HUDEP-2 (cell line): ENCODE measurements at regions not wholly inside any gene's neighbourhood (a gene's known extent, or its start where the extent isn't known, plus 50 kb on each side); places are given as distances from the start of the nearest gene placed in this dataset.
"Not testable (repeated sequence)": the region's sequence is repeated elsewhere in the genome, so short reads cannot be mapped to it uniquely, and the experiment has no call there.

Experiments used
- DNase-seq, 76 experiments: peaks; one replicate each; lab custom pipeline; 2025; ENCODE audit not compliant: unreplicated experiment in 76 of 76; lab: John Stamatoyannopoulos, UW

DNA sequence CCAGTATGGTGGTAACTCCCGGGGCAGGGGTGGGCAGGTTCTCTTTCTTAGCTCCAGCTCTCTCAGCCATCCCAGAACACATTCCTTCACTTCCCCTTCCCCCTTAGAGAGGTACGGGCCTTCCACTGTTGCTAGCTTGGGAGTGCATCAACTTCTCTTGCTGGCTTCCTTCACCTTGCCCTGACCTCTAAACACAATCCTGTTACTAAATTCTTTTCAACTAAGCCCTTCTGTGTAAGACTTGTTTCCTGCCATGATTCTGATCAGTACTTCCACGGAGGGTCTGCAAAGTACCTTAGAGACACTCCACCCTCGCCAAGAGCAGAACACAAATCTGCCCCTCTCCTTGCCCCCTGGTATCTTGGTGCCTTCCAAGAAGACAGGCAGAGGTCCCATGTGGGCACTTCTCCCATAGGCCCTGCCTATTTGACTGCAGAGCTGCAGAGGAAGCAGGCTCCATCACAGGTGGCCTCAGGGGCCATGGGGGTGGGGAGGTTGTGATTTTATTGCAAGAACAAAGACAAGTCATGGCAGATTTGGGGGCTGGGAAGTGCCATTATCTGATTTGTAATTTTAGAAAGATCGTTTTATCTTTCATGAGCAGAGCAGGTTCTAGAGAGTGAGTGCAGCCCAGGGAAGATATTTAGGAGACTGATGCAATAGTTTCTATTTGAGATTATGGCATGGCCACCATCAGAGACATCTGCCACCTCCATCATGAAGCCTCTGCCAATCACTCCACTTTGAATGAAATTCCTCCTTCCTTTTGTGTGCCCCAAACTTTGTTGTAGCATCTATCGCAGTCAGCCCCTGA lies 182.5 kb upstream of the JUN start:
- no peak for DNase-seq

DNA sequence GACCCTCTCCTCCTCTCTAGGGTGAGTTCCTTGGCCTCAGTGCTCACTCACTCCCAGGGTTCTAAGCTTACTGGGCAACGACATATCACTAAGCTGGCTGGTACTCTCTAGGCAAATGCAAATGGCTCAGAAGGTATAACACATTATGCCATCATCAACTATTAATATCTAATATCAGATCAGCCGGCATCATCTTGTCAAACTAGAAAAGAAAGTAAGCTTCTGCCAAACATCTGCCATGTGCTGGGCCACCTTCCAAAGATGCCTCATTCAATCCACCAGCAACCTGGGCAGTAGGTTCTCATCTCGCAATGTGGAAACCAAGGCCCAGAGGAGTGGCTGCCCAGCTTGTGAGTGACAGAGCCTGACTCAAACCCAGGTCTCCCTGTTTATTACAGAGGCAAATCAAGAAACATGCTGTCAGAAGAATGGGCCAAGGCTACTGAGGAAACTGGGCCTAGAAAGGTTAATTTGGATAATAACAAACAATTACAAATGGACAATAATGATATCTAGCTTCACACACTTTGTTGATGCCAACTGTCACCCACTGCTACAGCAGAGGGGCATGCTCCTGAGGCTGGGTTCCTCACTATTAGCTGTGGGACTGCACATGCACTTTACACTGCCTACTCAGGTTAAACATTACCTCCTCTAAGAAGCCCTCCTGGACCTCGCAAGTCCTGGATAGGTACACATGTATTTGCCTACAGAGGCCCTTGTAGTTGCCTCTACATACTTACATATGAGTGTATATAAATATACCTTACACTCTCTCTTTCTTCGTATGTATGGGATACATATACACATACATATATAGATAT lies 183.3 kb upstream of the JUN start:
- no peak for DNase-seq

GRCh38 chr1:58968360-58968952 lies 184.6 kb upstream of the JUN start:
- peak in 54 of 76 experiments; percentile 2 to 52 (median 22) for DNase-seq

DNA sequence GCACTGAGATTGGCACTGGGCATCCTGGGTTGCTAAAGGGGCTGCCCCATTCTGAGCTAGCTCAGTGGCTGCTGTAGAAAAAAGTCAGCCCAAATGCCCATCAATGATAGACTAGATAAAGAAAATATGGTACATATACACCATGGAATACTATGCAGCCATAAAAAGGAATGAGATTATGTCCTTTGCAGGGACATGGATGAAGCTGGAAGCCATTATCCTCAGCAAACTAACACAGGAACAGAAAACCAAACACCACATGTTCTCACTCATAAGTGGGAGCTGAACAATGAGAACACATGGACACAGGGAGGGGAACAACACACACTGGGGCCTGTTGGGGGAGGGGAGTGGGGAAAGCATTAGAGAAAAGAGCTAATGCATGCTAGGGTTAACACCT lies 185.3 kb upstream of the JUN start:
- not testable (repeated sequence) for DNase-seq

GRCh38 chr1:58971629-58972140 lies 187.8 kb upstream of the JUN start:
- peak in 1 of 76 experiments; percentile 7 for DNase-seq

DNA sequence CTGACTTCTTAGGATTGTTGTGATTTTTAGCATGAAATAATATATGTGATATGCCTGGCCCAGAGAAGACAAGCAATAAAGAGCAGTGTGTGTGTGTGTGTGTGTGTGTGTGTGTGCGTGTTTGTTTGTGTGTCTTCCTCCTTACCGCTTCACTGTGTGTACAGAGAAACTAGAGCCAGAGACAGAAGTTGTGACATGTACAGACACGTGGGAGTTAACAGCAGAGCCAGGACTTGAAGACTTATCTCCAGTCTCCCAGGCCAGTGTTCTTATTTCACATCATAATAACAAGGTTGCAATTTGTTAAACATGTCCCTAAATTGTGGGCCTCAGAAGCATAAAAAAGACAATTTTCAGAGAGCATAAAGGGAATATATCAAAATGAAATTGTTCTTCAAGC lies 192.0 kb upstream of the JUN start:
- DNase-seq = peak in 18 of 76 experiments; percentile 1 to 45 (median 17)

DNA sequence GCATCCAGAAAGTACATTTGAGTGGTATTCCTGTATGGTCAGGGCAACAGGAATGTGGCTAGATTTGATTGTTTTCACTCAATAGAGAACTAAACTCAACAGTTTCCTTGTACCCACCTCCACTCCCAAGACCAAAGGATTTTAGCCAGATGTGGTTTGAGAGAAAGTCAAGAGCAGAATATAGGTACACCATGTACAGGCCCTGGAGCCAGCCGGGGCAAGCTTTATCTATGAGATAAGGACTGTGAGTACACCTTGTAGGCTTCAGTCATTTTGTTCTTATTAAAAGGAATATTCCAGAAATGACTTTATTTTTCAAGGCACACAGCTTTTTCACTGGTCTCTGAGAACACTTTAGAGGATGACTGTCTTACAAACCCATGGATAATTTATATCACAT lies 192.4 kb upstream of the JUN start:
- no peak for DNase-seq

DNA sequence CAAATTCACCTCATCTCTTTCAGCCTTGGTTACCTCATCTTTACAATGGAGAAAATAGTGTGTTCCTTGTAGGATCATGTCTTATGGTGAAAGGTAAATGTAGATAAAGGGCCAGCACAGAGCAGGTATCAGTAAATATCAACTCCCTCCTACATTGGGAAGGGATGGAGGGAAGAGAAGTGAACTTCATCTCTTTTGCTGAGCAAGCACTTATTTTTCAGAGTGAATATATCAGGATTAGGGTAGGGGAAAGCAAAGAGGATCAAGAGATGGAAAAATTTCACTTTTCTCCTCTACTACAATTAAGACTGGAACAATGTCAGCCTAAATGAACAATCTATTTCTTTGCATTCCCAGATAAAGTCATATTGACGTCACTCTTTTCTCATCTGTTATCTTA lies 193.8 kb upstream of the JUN start:
- DNase-seq = no peak

- no peak for DNase-seq
These were observed 194.2 kb upstream of the JUN start for GRCh38 chr1:58978096-58978495.

DNA sequence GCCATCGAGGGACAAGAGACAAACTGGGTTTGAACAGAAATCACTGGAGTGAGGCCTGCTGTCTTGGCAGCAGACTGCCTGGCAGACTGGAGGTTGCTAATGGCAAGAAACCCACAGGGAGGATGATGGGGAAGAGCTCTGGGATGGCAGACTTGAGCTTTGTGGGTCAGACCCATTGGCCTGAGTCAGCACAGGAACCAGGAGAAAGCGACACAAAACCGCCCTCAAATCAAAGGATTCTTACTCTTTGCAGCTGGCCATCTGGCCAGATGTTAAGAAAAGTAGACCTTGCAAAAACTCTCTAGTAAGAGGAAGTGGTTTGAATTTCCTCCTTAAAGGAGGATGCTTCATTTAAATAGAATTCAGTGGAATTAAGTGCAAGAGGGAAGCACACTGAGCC lies 195.2 kb upstream of the JUN start:
- no peak for DNase-seq

- peak in 3 of 76 experiments; percentile 19 to 32 (median 19) for DNase-seq
These were observed 195.8 kb upstream of the JUN start for GRCh38 chr1:58979677-58980076.

DNA sequence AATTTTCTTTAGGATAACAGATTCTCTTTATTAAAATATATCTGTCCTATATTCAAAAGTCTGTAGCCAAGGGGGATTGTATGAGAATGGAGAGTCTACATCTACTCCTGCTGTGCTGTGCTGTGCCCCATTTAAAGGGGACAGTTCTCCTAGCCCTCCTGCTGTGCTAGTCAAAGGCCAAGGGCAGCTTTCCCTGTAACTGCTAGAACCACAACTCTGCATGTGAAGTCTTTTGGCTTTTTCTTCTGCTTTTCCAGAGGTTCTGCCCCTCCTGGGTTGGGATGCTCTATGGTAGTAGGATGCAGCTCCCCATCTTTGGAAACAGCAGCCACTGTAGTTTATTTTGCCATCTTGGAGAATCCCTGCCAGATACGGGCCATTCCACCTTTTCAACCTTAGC lies 197.5 kb upstream of the JUN start:
- no peak for DNase-seq

DNA sequence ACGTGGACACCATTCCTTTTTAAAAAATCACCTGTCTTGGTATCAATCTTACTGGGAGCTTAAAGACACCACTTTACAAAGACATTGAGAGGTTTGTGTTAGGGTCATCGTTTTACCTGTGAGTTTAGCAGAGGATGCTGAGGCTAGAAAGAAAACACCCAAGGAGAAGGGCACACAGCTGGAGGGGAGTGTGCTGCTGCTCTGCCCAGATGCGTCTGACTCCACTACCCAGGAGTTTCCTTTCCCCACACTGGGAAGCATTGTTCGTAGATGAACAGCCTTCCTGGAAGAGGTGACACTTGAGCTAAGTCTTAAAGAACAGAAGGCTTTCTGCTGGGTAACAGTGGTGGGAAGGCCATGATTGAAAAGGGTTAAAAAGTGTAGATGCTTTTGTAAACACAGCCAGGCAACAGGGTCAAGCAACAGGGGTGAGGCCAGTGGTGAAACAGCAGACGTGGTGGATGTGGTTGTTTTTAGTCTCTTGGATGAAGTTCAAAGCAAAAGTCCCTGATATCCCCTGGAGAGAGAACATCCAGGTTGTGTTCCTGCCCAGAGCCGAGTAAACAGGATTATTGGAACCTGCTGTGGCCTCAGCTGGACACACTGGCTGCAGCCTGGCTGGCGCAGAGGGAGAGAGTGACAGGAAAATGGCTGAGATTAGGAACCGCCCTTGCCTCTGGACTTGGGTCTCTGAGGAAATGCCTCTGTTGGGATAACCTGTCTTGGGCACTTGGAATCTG lies 198.6 kb upstream of the JUN start:
- DNase-seq = no peak

DNA sequence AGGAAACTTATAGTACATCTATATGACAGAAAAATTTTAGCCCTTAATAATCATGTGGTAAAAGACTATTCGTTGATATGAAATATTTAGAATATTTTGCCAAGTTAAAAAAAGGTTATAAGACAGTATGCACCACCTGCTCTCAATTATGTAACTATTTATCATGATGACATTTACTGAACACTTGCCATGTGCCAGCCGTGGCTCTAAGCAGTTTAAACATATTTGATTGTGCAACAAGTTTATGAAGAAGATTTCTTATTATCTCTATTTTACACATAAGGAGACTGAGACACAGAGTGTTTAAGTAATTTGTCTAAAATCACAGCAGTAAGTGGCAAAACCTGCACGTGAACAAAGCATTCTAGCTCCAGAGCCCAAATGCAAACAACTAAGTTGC lies 199.3 kb upstream of the JUN start:
- no peak for DNase-seq

DNA sequence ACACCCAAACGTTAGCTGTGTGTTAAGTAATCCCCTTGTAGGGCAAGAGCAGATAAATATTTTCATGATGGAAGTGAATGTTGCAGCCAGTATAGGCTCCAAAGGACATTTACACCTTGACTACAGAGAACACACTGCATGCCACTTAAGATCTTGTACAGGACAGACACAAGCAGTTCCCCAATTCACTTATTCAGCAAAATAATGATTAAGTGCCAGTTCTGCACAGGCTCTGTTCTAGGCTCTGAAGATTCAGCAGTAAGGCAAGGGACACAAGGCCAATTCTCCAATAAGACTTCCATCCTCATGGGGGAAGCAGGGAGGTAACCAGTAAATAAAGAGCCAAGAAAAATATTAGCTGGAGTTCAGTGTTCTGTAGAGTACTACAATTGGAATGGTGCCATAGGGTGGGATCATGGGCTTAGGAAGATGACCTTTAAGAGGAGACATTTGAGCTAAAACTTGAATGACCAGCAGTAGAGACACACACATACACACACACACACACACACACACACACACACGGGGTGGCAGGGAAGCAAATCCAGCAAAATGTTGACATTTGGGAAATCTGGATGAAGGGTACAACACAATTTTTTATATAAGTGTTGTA lies 199.9 kb upstream of the JUN start:
- no peak for DNase-seq

DNA sequence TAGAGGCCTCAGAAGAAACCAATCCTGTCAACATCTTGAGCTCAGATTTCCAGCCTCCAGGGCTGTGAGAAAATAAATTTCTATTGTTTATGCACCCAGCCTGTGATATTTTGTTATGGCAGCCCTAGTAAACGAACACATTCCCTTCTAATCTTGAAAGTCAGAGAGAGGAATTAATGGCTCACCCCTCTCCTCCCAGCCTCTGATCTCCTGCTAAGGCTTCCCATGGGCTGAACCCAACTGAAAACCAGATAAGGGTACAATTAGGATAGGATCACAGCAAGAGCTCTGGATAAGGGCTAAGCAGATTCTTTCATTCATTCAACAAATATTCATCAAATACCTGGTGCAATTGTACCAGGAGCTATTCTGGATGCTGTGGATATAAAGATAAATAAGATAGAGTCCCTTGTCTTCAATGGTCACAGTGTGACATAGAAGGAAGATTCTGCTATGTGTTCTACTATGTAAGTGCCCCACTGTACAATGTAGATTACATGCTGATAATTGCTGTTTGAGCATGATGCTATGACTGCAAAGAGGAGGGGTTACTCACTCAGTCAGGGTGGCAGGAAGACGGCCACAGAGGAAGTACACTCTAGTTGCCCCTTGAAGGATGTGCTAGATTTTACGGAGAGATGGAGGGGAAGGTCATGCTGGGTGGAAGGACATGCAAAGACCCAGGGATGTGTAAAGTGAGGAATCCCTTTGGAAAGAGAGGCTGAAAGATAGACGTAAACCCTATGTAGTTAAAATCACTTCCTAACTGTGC lies 203.3 kb upstream of the JUN start:
- no peak for DNase-seq

DNA sequence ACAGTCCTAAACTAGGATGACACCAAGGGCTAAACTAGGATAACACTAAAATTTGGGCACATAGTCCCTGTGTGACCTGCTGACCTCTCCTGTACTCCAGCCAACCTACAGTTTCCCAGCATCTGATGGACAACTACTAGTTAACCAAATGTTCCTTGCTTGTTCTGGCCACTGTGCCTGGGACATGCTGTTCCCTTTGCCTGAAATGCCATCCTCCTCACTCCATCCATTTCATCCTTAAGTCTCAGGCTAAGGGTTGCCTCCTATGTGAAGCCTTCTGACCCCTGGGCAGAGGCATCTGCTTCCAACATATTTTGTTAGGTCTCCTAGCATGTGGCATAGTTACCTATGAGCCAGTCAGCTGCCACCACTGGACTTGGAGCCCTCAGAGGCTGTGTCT lies 204.9 kb upstream of the JUN start:
- DNase-seq = no peak

DNA sequence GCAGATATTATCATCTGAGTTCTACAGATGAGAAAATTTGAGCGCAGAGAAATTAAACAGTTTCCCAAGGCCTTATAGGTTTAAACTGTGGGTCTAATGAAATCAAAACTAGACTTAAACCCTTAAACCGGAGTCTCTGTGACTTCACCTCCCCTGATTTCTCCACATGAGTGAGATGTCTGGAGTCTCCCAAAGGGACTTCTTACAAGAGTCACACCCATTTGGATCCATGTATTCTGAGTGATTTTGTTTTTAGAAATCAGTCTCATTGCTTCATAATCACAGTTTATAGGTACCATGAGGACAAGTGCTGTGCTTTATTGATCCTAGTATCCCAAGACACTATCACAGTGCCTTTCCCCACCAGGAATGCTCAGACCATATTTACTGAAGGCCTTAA lies 206.0 kb upstream of the JUN start:
- DNase-seq = no peak

DNA sequence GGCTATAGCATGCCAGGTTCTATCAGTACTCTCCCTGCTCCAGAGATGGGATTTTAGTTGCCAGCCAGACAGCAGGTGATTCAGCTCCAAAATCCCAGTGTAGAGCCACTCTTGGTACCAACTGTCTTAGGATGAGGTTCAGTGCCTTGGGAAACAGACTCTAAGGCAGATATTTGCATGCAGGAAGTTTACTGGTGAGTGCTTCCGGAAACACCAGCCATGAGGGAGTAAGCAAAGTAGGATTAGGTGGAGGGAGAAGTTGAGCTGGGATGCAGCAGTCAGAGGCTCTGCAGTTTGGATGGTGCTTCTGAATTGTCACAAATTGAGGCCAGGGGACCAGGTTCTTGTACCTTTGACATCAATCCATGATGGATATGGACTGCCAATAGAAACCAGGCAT lies 207.5 kb upstream of the JUN start:
- no peak for DNase-seq

GRCh38 chr1:58992643-58993042 lies 208.8 kb upstream of the JUN start:
- DNase-seq = no peak
